DMS153 treated with DMSO at 0.1 percent for 48 hours (cell line): ENCODE measurements at regions not wholly inside any gene's neighbourhood (a gene's known extent, or its start where the extent isn't known, plus 50 kb on each side); places are given as distances from the start of the nearest gene placed in this dataset.
A peak's percentile ranks its signal among the peaks of the same experiment; 100 is the strongest.

Source experiments
- DNase-seq: peaks from one replicate; lab custom pipeline; 2025; ENCODE audit not compliant: unreplicated experiment; lab: John Stamatoyannopoulos, UW

- DNase-seq, result no peak
Measured at GRCh38 chr13:37241786-37242185, 136.3 kb upstream of the CSNK1A1L start.

GRCh38 chr13:37230346-37230745, 124.9 kb upstream of the CSNK1A1L start:
- DNase-seq, result no peak

GRCh38 chr13:37229931-37230330, 124.5 kb upstream of the CSNK1A1L start:
- no peak for DNase-seq

- no peak for DNase-seq
Measured at GRCh38 chr13:37226971-37227370, 121.5 kb upstream of the CSNK1A1L start.

- no peak for DNase-seq
Measured at GRCh38 chr13:37225414-37226070, 120.1 kb upstream of the CSNK1A1L start.

- DNase-seq, result no peak
Measured at GRCh38 chr13:37216331-37216730, 110.9 kb upstream of the CSNK1A1L start.

GRCh38 chr13:37212826-37213225, 107.4 kb upstream of the CSNK1A1L start:
- DNase-seq, result no peak

- no peak for DNase-seq
Measured at GRCh38 chr13:37211487-37211886, 106.0 kb upstream of the CSNK1A1L start.

- no peak for DNase-seq
Measured at GRCh38 chr13:37209621-37210580, 104.4 kb upstream of the CSNK1A1L start.

- no peak for DNase-seq
Measured at GRCh38 chr13:37207691-37208451, 102.4 kb upstream of the CSNK1A1L start.

GRCh38 chr13:37202264-37202663, 96.8 kb upstream of the CSNK1A1L start:
- no peak for DNase-seq

GRCh38 chr13:37201081-37201480, 95.6 kb upstream of the CSNK1A1L start:
- DNase-seq, result no peak

GRCh38 chr13:37198629-37199028, 93.2 kb upstream of the CSNK1A1L start:
- no peak for DNase-seq

- DNase-seq, result no peak
Measured at GRCh38 chr13:37195621-37196020, 90.2 kb upstream of the CSNK1A1L start.

GRCh38 chr13:37194428-37194861, 89.0 kb upstream of the CSNK1A1L start:
- peak; percentile 79 for DNase-seq

- no peak for DNase-seq
Measured at GRCh38 chr13:37192956-37193355, 87.5 kb upstream of the CSNK1A1L start.

- no peak for DNase-seq
Measured at GRCh38 chr13:37187621-37188020, 82.2 kb upstream of the CSNK1A1L start.

- no peak for DNase-seq
Measured at GRCh38 chr13:37187105-37187504, 81.6 kb upstream of the CSNK1A1L start.

- DNase-seq, result no peak
Measured at GRCh38 chr13:37181620-37182019, 76.2 kb upstream of the CSNK1A1L start.

GRCh38 chr13:37179645-37180044, 74.2 kb upstream of the CSNK1A1L start:
- no peak for DNase-seq

- no peak for DNase-seq
Measured at GRCh38 chr13:37177125-37177524, 71.7 kb upstream of the CSNK1A1L start.
